Liver (tissue), 8 donors: ENCODE measurements at regions not wholly inside any gene's neighbourhood (a gene's known extent, or its start where the extent isn't known, plus 50 kb on each side); places are given as distances from the start of the nearest gene placed in this dataset.

Experiments used
- DNase-seq: peaks from one replicate; pipeline ENCODE4 v3.0.0-alpha.2; 2017; ENCODE audit warnings: low spot score
- H3K27ac ChIP-seq, 2 donors: one replicate each; pipeline ENCODE4 v1.7.0; 2013; ENCODE audit warnings: inconsistent platforms in 2 of 2, low read length in 2 of 2, control low read depth in 1 of 2, low read depth in 1 of 2, mild to moderate bottlenecking in 1 of 2
- H3K27me3 ChIP-seq, 4 donors: one replicate each; pipeline versions ENCODE4 v1.6.1 to v1.7.0; 2013; ENCODE audit warnings: low read length in 3 of 4, inconsistent platforms in 1 of 4, mild to moderate bottlenecking in 1 of 4, moderate library complexity in 1 of 4; ENCODE audit not compliant: control insufficient read depth in 4 of 4, insufficient read depth in 4 of 4
- H3K36me3 ChIP-seq, 4 donors: one replicate each; pipeline versions ENCODE4 v1.6.1 to v1.7.0; 2013; ENCODE audit warnings: low read length in 3 of 4, mild to moderate bottlenecking in 3 of 4, low read depth in 1 of 4, moderate library complexity in 1 of 4; ENCODE audit not compliant: control insufficient read depth in 4 of 4, insufficient read depth in 3 of 4
- H3K4me1 ChIP-seq, 4 donors: one replicate each; pipeline versions ENCODE4 v1.6.1 to v1.7.0; 2013; ENCODE audit warnings: low read length in 3 of 4, mild to moderate bottlenecking in 3 of 4, moderate library complexity in 1 of 4; ENCODE audit not compliant: control insufficient read depth in 4 of 4, insufficient read depth in 4 of 4
- H3K4me3 ChIP-seq, 3 donors: one replicate each; pipeline versions ENCODE4 v1.6.1 to v1.7.0; 2013; ENCODE audit warnings: low read length in 3 of 3, control low read depth in 1 of 3, low read depth in 1 of 3, mild to moderate bottlenecking in 1 of 3
- H3K9ac ChIP-seq, 2 donors: one replicate each; pipeline ENCODE4 v1.7.0; 2013; ENCODE audit warnings: low read length in 2 of 2, mild to moderate bottlenecking in 2 of 2, moderate library complexity in 2 of 2, control low read depth in 1 of 2, low read depth in 1 of 2
- H3K9me3 ChIP-seq, 4 donors: one replicate each; pipeline versions ENCODE4 v1.6.1 to v1.7.0; 2013; ENCODE audit warnings: low read length in 3 of 4; ENCODE audit not compliant: control insufficient read depth in 4 of 4
- FOXA2 ChIP-seq: IDR thresholded peaks from 2 replicates; pipeline ENCODE4 v1.6.1; 2016; ENCODE audit warnings: antibody characterized with exemption
- GABPA ChIP-seq, 2 donors: IDR thresholded peaks in 1 of 2; conservative IDR thresholded peaks in 1 of 2; 2 replicates each; pipeline ENCODE4 v1.6.1; 2016; ENCODE audit warnings: antibody characterized with exemption in 2 of 2, mild to moderate bottlenecking in 1 of 2, moderate library complexity in 1 of 2
- JUND ChIP-seq, 2 donors: IDR thresholded peaks; 2 replicates each; pipeline ENCODE4 v1.6.1; 2016; ENCODE audit warnings: antibody characterized with exemption in 2 of 2
- RAD21 ChIP-seq, 2 donors: IDR thresholded peaks; 2 replicates each; pipeline ENCODE4 v1.6.1; 2016; ENCODE audit warnings: antibody characterized with exemption in 2 of 2, mild to moderate bottlenecking in 2 of 2
- RXRA ChIP-seq, 2 donors: IDR thresholded peaks; 2 replicates each; pipeline ENCODE4 v1.6.1; 2017 to 2018; ENCODE audit warnings: antibody characterized with exemption in 2 of 2, mild to moderate bottlenecking in 1 of 2
- SP1 ChIP-seq: IDR thresholded peaks from 2 replicates; pipeline ENCODE4 v1.6.1; 2018; ENCODE audit warnings: antibody characterized with exemption, mild to moderate bottlenecking
- TAF1 ChIP-seq: conservative IDR thresholded peaks from 2 replicates; pipeline ENCODE4 v1.6.1; 2016; ENCODE audit warnings: antibody characterized with exemption, mild to moderate bottlenecking
- WGBS: extraction: QIAGEN DNeasy Blood & Tissue Kit; methylation state at CpG from one replicate; pipeline ENCODE4 v1.1.7; 2013; 5-methylcytosine and 5-hydroxymethylcytosine counted together
- TF ChIP-seq, protein P1 (sequence below): IDR thresholded peaks from 2 replicates; pipeline ENCODE4 v1.6.1; 2016; ENCODE audit warnings: antibody characterized with exemption
- TF ChIP-seq, protein P2 (sequence below): fragments of 150-350 bp; IDR thresholded peaks from 2 replicates; pipeline ENCODE4 v1.5.1; 2017; ENCODE audit warnings: improper control_type of control experiment, low read depth, low read length; ENCODE audit not compliant: missing input control
- TF ChIP-seq, protein P3 (sequence below): IDR thresholded peaks from 2 replicates; pipeline ENCODE4 v1.6.1; 2016; ENCODE audit warnings: antibody characterized with exemption
- TF ChIP-seq, protein P4 (sequence below): IDR thresholded peaks from 2 replicates; pipeline ENCODE4 v1.6.1; 2016; ENCODE audit warnings: antibody characterized with exemption, mild to moderate bottlenecking
- donor health status: healthy.
- donor health status: healthy.
- donor health status: healthy.
- donor health status: healthy.
- donor health status: healthy.

DNA sequence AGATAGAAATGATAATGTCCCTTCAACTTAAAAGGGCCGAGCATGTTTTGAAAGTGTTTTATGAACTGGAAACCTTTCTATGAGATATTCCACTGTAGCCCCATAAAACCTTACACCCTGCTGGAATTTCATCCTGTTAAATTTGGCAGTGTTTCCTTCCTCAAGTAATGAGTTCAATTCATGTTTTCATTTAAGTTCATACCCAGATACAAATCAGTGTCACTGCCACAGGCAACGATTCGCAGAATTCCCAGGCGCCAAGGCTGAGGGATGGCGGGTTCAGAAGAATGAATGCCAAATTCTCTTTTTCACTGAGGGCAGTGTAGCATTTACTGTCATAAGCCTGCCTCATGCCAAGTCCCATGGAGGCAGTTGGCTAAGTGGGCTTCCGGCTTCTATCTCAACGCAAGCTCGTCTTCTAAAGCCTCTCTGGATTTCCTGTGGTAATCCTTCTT is 511.8 kb upstream of the ID4 start:
- H3K9ac ChIP-seq: no peak overlapping the region
- peaks cover 0 to 6% (median 0%) of the 10 kb centered on the region in 4 donors for H3K27me3 ChIP-seq
- H3K4me3 ChIP-seq: no peak overlapping the region
- no peaks in the 10 kb centered on the region for H3K36me3 ChIP-seq
- H3K9me3 ChIP-seq: no peaks in the 10 kb centered on the region
- no peak overlapping the region for H3K27ac ChIP-seq
- TF ChIP-seq GABPA (IDR thresholded peaks at IDR 0.05 in 1 of 2, conservative IDR thresholded peaks at IDR 0.05 in 1 of 2) (no peak), JUND (IDR thresholded peaks at IDR 0.05) (no peak), RXRA (IDR thresholded peaks at IDR 0.05) (no peak), TAF1 (no peak), SP1 (no peak)
- TF ChIP-seq, protein P1, sequence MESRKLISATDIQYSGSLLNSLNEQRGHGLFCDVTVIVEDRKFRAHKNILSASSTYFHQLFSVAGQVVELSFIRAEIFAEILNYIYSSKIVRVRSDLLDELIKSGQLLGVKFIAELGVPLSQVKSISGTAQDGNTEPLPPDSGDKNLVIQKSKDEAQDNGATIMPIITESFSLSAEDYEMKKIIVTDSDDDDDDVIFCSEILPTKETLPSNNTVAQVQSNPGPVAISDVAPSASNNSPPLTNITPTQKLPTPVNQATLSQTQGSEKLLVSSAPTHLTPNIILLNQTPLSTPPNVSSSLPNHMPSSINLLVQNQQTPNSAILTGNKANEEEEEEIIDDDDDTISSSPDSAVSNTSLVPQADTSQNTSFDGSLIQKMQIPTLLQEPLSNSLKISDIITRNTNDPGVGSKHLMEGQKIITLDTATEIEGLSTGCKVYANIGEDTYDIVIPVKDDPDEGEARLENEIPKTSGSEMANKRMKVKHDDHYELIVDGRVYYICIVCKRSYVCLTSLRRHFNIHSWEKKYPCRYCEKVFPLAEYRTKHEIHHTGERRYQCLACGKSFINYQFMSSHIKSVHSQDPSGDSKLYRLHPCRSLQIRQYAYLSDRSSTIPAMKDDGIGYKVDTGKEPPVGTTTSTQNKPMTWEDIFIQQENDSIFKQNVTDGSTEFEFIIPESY: no peak
- TF ChIP-seq, protein P2, sequence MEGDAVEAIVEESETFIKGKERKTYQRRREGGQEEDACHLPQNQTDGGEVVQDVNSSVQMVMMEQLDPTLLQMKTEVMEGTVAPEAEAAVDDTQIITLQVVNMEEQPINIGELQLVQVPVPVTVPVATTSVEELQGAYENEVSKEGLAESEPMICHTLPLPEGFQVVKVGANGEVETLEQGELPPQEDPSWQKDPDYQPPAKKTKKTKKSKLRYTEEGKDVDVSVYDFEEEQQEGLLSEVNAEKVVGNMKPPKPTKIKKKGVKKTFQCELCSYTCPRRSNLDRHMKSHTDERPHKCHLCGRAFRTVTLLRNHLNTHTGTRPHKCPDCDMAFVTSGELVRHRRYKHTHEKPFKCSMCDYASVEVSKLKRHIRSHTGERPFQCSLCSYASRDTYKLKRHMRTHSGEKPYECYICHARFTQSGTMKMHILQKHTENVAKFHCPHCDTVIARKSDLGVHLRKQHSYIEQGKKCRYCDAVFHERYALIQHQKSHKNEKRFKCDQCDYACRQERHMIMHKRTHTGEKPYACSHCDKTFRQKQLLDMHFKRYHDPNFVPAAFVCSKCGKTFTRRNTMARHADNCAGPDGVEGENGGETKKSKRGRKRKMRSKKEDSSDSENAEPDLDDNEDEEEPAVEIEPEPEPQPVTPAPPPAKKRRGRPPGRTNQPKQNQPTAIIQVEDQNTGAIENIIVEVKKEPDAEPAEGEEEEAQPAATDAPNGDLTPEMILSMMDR: no peak
- TF ChIP-seq, protein P3, sequence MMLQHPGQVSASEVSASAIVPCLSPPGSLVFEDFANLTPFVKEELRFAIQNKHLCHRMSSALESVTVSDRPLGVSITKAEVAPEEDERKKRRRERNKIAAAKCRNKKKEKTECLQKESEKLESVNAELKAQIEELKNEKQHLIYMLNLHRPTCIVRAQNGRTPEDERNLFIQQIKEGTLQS: no peak
- H3K4me1 ChIP-seq: no peaks in the 10 kb centered on the region
- 73% methylated on average over 8 of the region's 8 CpGs for WGBS
- no peak for DNase-seq

DNA sequence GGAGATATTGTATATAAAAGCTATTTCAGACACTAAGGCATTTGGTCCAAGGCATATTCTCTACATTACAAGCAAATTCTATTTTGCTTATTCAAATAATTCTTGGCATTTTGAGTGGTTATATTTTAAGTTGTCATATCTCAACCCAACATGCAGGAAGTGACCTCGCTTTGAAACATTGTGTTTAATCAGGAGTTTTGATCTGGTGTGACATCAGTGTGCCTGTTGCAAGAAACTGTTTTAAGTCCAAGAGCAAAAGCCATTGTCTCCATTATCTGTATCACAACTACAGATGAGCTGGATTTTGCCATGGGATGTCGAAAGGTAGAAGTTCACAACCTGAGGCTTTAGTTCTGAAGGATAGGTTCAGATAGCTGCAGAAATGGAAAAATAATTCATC is 509.9 kb upstream of the ID4 start:
- Histone ChIP-seq H3K4me1 (no peaks in the 10 kb centered on the region), H3K27me3 (peaks cover 0 to 6% (median 0%) of the 10 kb centered on the region in 4 donors), H3K9me3 (no peaks in the 10 kb centered on the region), H3K27ac (no peak overlapping the region), H3K9ac (no peak overlapping the region), H3K4me3 (no peak overlapping the region), H3K36me3 (no peaks in the 10 kb centered on the region)
- no peak for DNase-seq
- WGBS: 60% methylated on average over 2 of the region's 2 CpGs
- TF ChIP-seq GABPA (IDR thresholded peaks at IDR 0.05 in 1 of 2, conservative IDR thresholded peaks at IDR 0.05 in 1 of 2): no peak
- TF ChIP-seq, protein P3: no peak
- TF ChIP-seq SP1: no peak
- TF ChIP-seq, protein P4, sequence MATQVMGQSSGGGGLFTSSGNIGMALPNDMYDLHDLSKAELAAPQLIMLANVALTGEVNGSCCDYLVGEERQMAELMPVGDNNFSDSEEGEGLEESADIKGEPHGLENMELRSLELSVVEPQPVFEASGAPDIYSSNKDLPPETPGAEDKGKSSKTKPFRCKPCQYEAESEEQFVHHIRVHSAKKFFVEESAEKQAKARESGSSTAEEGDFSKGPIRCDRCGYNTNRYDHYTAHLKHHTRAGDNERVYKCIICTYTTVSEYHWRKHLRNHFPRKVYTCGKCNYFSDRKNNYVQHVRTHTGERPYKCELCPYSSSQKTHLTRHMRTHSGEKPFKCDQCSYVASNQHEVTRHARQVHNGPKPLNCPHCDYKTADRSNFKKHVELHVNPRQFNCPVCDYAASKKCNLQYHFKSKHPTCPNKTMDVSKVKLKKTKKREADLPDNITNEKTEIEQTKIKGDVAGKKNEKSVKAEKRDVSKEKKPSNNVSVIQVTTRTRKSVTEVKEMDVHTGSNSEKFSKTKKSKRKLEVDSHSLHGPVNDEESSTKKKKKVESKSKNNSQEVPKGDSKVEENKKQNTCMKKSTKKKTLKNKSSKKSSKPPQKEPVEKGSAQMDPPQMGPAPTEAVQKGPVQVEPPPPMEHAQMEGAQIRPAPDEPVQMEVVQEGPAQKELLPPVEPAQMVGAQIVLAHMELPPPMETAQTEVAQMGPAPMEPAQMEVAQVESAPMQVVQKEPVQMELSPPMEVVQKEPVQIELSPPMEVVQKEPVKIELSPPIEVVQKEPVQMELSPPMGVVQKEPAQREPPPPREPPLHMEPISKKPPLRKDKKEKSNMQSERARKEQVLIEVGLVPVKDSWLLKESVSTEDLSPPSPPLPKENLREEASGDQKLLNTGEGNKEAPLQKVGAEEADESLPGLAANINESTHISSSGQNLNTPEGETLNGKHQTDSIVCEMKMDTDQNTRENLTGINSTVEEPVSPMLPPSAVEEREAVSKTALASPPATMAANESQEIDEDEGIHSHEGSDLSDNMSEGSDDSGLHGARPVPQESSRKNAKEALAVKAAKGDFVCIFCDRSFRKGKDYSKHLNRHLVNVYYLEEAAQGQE: no peak
- TF ChIP-seq FOXA2: no peak
- TF ChIP-seq RAD21 (IDR thresholded peaks at IDR 0.05): no peak
